ENCODE measurements at regions not wholly inside any gene's neighbourhood (a gene's known extent, or its start where the extent isn't known, plus 50 kb on each side); places are given as distances from the start of the nearest gene placed in this dataset.

DNA sequence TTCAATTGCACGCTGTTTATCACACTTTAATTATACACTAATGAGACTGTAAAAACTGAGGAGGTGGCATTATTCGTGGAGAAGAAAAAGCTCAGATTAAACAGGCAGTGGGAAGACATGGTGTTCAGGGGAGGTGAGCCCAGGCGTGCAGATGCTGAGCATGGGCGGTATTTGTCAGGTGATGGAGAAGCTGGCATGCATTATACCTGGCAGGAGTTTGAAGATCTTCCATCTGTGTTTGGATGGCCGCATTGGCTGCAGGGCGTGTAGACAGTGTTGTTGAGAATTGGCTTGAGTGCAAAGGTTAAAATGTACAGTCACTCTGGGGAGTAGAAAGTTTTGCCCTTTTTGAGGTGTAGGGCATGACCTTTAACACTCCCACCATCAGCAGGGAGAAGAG lies 213.8 kb downstream of the ERMARD start:
- TF ChIP-seq, protein P1, sequence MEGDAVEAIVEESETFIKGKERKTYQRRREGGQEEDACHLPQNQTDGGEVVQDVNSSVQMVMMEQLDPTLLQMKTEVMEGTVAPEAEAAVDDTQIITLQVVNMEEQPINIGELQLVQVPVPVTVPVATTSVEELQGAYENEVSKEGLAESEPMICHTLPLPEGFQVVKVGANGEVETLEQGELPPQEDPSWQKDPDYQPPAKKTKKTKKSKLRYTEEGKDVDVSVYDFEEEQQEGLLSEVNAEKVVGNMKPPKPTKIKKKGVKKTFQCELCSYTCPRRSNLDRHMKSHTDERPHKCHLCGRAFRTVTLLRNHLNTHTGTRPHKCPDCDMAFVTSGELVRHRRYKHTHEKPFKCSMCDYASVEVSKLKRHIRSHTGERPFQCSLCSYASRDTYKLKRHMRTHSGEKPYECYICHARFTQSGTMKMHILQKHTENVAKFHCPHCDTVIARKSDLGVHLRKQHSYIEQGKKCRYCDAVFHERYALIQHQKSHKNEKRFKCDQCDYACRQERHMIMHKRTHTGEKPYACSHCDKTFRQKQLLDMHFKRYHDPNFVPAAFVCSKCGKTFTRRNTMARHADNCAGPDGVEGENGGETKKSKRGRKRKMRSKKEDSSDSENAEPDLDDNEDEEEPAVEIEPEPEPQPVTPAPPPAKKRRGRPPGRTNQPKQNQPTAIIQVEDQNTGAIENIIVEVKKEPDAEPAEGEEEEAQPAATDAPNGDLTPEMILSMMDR (IDR thresholded peaks at IDR 0.05; ENCODE audit: insufficient read depth, low read length) = no peak
- no peak overlapping the region for H3K4me3 ChIP-seq (ENCODE audit: low read depth, low read length)
- DNase-seq (ENCODE audit: low read depth) = no peak

DNA sequence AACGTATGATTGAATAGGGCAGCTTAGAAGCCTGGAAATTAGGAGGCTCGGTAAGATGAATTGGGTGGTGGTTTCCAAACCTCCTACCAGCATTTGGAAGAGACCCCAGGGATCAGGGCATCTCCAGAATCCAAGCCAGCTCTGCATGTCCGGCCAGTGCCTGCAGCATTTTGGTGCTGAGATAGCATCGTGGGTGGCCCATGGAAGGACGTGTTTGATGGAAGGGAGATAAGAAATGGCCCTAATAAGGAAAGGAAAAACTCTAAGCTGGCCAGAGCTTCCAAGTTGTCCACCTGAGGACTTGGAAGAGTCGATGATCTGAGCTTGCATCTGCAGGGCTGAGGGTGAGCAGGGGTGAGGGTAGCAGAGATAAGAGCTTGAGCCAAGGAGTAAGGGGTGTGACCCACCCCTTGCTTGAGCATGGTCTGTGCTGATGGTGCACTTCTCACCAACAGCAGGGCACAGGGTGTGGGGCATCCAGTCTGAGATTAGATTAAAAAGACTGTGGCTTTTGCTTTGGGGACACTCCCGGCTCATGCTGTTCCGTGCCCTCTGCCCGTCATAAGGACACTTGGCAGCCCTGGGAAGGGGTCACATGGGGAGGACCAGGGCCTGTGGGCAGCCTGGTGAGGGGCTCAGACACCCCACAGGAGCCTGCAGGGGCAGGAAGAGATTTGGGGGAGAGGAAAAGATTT lies 213.2 kb downstream of the ERMARD start:
- no peak overlapping the region for H3K4me3 ChIP-seq (ENCODE audit: low read depth, low read length)
- TF ChIP-seq, protein P1 (IDR thresholded peaks at IDR 0.05; ENCODE audit: insufficient read depth, low read length) = no peak
- DNase-seq (ENCODE audit: low read depth) = no peak

DNA sequence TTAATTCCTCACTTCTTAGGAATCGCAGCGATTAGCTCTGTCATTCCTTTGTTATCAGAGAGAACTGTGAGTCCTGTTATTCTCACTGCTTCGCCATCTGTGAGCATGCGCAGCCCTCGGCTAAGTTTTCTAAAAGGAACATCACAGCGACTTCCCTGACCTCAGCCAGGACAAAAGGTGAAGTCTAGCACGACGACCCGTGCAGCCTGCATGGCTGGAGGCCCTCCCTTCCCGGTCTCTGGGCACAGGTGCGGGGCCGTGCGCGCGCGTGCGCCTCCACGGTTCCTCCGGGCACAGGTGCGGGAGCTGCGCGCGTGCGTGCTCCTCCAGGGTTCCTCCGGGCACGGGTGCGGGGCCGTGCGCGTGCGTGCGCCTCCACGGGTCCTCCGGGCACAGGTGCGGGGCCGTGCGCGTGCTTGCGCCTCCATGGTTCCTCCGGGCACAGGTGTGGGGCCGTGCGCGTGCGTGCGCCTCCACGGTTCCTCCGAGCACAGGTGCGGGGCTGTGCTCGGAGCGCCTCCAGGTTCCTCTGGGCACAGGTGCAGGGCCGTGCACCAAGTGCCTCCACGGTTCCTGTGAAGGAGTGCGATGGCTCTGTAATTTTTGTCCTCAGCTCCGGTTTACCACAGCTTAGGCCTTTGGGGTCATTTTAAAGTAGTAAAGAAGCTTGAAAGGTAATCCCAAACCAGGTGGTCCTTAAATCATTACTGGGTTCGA lies 212.3 kb downstream of the ERMARD start:
- no peak overlapping the region for H3K4me3 ChIP-seq (ENCODE audit: low read depth, low read length)
- DNase-seq (ENCODE audit: low read depth) = no peak
- TF ChIP-seq, protein P1 (IDR thresholded peaks at IDR 0.05; ENCODE audit: insufficient read depth, low read length) = no peak

DNA sequence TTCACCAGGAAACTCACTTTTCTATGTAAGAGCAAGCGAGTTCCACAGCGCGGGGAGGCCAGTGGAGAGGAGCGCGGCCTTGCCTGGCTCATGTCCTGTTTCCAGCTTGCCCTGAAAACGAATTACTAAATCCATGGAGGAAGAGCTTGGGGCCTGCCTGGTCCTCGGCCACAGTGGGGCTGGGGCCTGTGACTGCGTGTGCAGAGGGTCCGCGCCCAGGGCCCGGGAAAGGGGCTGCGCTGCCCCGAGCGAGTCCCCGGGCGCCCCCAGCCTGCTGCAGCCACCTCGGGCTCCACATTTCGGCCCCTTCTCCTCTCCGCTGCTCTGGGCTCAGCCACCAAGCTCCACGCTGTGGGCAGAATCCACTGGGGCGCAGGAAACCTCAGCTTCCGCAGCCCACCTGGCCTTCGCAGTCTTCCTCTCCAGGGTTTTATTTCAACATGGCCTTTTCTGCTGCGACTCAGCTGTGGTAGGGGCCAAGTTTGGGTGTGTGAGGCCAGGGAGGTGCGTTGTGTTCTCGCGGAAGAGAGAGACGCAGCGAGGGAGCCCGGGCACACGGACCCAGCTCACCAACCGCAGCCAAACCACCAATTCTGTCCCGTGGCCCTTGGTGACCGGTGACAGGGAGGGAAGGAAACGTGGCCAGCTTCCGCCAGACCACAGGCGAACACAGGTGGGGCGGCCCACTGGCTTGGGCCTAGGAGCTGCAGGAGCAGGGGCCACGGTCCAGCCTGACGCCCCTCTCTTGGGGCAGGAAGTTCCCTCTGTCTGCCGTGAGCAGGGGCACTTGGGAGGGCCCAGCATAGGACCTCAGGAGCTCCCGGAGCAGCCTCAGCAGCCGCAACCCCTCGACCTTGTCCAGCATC lies 211.4 kb downstream of the ERMARD start:
- DNase-seq (ENCODE audit: low read depth) = no peak
- TF ChIP-seq, protein P1 (IDR thresholded peaks at IDR 0.05; ENCODE audit: insufficient read depth, low read length) = no peak
- H3K4me3 ChIP-seq (ENCODE audit: low read depth, low read length) = no peak overlapping the region

DNA sequence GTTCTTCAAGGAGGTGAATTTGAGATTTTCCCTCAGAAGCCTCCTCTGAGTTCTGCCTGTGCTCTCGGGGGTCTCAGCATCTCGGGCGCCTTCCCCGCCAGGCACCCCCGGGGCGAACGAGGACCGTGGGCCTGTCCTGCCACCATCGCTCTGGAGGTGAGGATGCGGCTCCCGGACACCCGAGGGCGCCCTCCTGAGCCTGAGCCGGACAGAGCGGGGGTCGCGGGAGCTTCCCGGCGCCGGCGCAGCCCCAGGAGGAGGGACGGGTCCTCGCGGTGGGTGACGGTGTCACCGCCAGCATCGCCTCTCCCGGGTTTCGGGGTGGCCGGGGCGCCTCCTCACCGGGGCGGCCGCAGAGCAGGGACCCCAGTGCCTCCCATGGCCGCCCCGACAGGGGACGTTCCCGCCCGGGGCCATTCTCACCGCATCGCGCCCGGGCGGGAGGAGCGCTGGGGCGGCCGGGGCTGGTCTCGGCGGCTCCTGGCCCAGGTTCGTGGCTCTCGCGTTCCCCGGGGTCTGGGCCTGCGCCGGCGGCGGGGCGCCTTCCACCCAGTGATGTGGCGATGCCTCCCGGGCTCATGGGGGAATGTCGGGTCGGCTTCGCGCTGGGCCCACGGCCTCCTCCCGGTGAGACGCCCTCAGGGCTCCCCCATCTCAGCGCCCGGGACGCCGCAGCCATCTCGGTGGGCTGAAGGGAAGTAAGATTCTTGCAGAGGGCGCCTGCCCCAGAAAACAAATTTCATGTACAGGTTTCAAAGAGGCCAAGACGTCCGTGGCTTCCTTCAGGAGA lies 210.5 kb downstream of the ERMARD start:
- TF ChIP-seq, protein P1 (IDR thresholded peaks at IDR 0.05; ENCODE audit: insufficient read depth, low read length) = no peak
- DNase-seq (ENCODE audit: low read depth) = no peak
- no peak overlapping the region for H3K4me3 ChIP-seq (ENCODE audit: low read depth, low read length)
